Caco-2 (cell line): ENCODE measurements at regions not wholly inside any gene's neighbourhood (a gene's known extent, or its start where the extent isn't known, plus 50 kb on each side); places are given as distances from the start of the nearest gene placed in this dataset.

Source experiments
- BruUV-seq: library from RNA; stranded (reverse); fragments of 400-500 nt; replicated peaks from 2 replicates; lab custom pipeline; 2021; lab: Mats Ljungman, UMichigan
- CTCF ChIA-PET: fragments of 300-600 bp; sonication (Branson Sonifier 250); formaldehyde crosslinking; loops from one replicate; lab custom pipeline; 2022; ENCODE audit warnings: antibody characterized with exemption; lab: Charles Lee
- POLR2A ChIA-PET: fragments of 300-600 bp; sonication (Branson Sonifier 250); formaldehyde crosslinking; loops from one replicate; lab custom pipeline; 2022; ENCODE audit warnings: antibody characterized with exemption; lab: Charles Lee
- DNase-seq, 2 experiments: peaks; one replicate each; pipeline versions ENCODE4 v3.0.0 to v3.0.0-alpha.2; 2020 to 2022
- H3K27me3 ChIP-seq: replicated peaks from 2 replicates; pipeline ENCODE4 v1.6.0; 2011; ENCODE audit warnings: low read length; ENCODE audit not compliant: control insufficient read depth, insufficient read depth
- H3K36me3 ChIP-seq: 2 replicates; pipeline ENCODE4 v1.5.1; 2011; ENCODE audit warnings: low read length; ENCODE audit not compliant: control insufficient read depth, insufficient read depth
- H3K4me1 ChIP-seq: fragments of 250-450 bp; sonication (Bioruptor Pico); 2 replicates; pipeline ENCODE4 v1.5.1; 2020; ENCODE audit warnings: mild to moderate bottlenecking
- H3K4me3 ChIP-seq: 2 replicates; pipeline ENCODE4 v1.5.1; 2011; ENCODE audit warnings: low read depth, mild to moderate bottlenecking, control low read depth, low read length
- H3K9me3 ChIP-seq: fragments of 250-450 bp; sonication (Bioruptor Pico); 2 replicates; pipeline ENCODE4 v1.5.1; 2020; ENCODE audit warnings: mild to moderate bottlenecking, moderate library complexity
- H3K27ac Mint-ChIP-seq: one replicate; pipeline ENCODE4 v1.8.0; 2022; ENCODE audit warnings: mixed read lengths; ENCODE audit not compliant: unreplicated experiment
- H3K27me3 Mint-ChIP-seq: one replicate; pipeline ENCODE4 v1.8.0; 2022; ENCODE audit warnings: mixed read lengths; ENCODE audit not compliant: insufficient read depth, unreplicated experiment
- H3K36me3 Mint-ChIP-seq: one replicate; pipeline ENCODE4 v1.8.0; 2022; ENCODE audit warnings: mild to moderate bottlenecking, mixed read lengths; ENCODE audit not compliant: insufficient read depth, unreplicated experiment
- H3K4me1 Mint-ChIP-seq: one replicate; pipeline ENCODE4 v1.8.0; 2022; ENCODE audit warnings: low read depth, mixed read lengths; ENCODE audit not compliant: unreplicated experiment
- H3K4me3 Mint-ChIP-seq: one replicate; pipeline ENCODE4 v1.8.0; 2022; ENCODE audit warnings: mild to moderate bottlenecking, moderate library complexity, mixed read lengths; ENCODE audit not compliant: unreplicated experiment
- H3K9me3 Mint-ChIP-seq: one replicate; pipeline ENCODE4 v1.8.0; 2022; ENCODE audit warnings: mixed read lengths; ENCODE audit not compliant: unreplicated experiment
- intact Hi-C: fragments of 100-400 bp; cut with micrococcal nuclease; formaldehyde crosslinking; loops from one replicate; pipeline ENCODE4 v1.10.0; 2022; ENCODE audit not compliant: unreplicated experiment
- TF ChIP-seq, protein P1 (sequence below), 2 experiments: fragments of 200-600 bp in 1 of 2; IDR thresholded peaks; 1 replicate in 1 of 2; 2 replicates in 1 of 2; pipeline versions ENCODE4 v1.5.1 to v1.8.0; 2011 to 2022; ENCODE audit warnings: antibody characterized with exemption in 1 of 2, control low read depth in 1 of 2, inconsistent platforms in 1 of 2, low read depth in 1 of 2, low read length in 1 of 2, mild to moderate bottlenecking in 1 of 2, moderate library complexity in 1 of 2; ENCODE audit not compliant: insufficient read depth in 1 of 2, severe bottlenecking in 1 of 2, unreplicated experiment in 1 of 2

DNA sequence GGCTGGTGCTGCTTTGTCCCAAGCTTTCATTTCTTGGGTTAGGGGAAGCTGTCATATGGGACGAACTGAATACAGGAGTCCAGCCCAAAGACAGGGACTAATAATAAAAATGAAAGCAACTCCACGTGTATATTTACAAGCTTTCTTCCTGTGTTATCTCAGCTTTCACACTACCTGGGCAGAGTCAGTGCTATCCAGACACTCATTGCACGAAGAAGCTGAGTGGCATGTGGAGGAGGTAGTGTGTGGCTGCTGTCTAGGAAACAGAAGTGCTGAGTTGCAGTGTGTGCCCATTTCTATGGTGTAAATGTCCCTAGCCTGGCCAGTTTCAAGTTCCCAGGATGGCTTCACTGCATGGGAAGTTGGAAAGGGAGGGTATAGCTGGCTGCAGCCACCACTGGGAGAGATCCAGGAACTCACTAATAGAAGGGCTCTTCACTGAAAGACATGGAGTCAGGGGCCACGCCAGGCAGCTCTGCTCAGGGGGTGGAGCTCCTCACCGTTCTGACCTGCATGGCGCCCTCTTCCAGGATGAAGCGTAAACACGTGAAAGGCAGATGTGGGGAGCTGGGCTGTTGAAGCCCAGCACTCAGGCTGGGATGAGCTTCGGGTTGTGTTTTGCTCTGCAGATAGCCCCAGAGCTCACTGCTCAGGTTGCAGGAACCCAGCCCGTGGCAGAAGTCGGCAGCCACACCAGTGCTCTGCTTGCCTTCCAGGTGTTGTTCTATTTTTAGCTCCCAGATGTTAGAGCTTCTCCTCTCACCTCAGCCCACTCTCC, 116.9 kb downstream of the IRX2 start:
- Histone ChIP-seq H3K36me3 (no peaks in the 10 kb centered on the region), H3K27me3 (no peaks in the 10 kb centered on the region), H3K9me3 (no peaks in the 10 kb centered on the region), H3K4me1 (no peaks in the 10 kb centered on the region), H3K4me3 (no peak overlapping the region)
- Mint-ChIP-seq H3K27ac (no peak overlapping the region), H3K9me3 (no peaks in the 10 kb centered on the region), H3K4me1 (no peaks in the 10 kb centered on the region), H3K4me3 (no peak overlapping the region), H3K36me3 (no peaks in the 10 kb centered on the region), H3K27me3 (peaks cover 22% of the 10 kb centered on the region)
- no peak for DNase-seq
- POLR2A ChIA-PET = no interaction called here
- intact Hi-C loops = no loop called here
- CTCF ChIA-PET = no interaction called here
- TF ChIP-seq, protein P1, sequence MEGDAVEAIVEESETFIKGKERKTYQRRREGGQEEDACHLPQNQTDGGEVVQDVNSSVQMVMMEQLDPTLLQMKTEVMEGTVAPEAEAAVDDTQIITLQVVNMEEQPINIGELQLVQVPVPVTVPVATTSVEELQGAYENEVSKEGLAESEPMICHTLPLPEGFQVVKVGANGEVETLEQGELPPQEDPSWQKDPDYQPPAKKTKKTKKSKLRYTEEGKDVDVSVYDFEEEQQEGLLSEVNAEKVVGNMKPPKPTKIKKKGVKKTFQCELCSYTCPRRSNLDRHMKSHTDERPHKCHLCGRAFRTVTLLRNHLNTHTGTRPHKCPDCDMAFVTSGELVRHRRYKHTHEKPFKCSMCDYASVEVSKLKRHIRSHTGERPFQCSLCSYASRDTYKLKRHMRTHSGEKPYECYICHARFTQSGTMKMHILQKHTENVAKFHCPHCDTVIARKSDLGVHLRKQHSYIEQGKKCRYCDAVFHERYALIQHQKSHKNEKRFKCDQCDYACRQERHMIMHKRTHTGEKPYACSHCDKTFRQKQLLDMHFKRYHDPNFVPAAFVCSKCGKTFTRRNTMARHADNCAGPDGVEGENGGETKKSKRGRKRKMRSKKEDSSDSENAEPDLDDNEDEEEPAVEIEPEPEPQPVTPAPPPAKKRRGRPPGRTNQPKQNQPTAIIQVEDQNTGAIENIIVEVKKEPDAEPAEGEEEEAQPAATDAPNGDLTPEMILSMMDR (IDR thresholded peaks at IDR 0.05; ENCODE audit: insufficient read depth in 1 of 2, low read depth in 1 of 2, low read length in 1 of 2, severe bottlenecking in 1 of 2, unreplicated experiment in 1 of 2) = no peak
- BruUV-seq = no TSS peak

DNA sequence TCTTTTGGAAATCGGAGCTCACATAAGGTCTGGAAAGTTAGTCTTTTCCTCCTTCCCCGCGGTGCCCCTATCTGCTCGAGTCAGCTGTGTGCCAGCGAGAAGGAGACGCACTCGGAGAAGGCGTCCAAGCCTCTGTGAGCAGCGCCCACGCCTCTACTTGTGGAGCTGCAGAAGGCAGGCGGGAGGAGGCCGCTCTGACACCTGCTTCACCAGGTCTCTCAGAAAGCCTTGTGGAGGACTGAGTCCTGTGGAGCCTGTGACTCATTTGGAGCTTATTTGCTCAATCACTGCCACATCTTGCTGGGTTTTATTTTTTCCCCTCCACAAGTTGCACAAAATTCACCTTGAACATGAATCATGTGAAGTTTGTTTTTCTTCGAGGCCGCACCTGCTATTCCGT, 117.5 kb downstream of the IRX2 start:
- Histone ChIP-seq H3K4me3 (no peak overlapping the region), H3K36me3 (no peaks in the 10 kb centered on the region), H3K9me3 (no peaks in the 10 kb centered on the region), H3K27me3 (no peaks in the 10 kb centered on the region), H3K4me1 (no peaks in the 10 kb centered on the region)
- Mint-ChIP-seq H3K4me3 (no peak overlapping the region), H3K4me1 (no peaks in the 10 kb centered on the region), H3K36me3 (no peaks in the 10 kb centered on the region), H3K9me3 (no peaks in the 10 kb centered on the region), H3K27me3 (peaks cover 20% of the 10 kb centered on the region), H3K27ac (no peak overlapping the region)
- intact Hi-C loops = no loop called here
- BruUV-seq = no TSS peak
- ChIA-PET CTCF (no interaction called here), POLR2A (no interaction called here)
- TF ChIP-seq, protein P1 (IDR thresholded peaks at IDR 0.05; ENCODE audit: insufficient read depth in 1 of 2, low read depth in 1 of 2, low read length in 1 of 2, severe bottlenecking in 1 of 2, unreplicated experiment in 1 of 2) = no peak
- DNase-seq = no peak

DNA sequence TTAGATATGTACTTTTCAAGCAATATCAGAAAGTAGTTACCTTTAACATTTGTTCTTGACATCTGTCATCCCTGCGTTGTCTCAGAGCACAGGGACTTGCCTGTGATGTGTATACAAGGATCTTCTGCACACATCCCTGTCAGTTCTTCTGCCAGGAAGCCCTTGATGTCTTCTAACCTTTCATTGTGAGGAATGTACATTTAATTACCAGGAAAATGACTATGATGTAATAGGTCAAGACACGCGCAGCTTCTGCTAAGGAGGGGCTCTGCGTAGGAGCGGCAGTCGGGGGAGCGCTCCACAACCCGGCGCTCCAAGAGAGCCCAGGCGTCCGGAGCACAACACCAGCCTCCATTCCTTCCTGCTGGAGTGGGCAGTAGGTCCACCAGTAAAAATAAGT, 119.7 kb downstream of the IRX2 start:
- H3K4me3 ChIP-seq = no peak overlapping the region
- TF ChIP-seq, protein P1 (IDR thresholded peaks at IDR 0.05; ENCODE audit: insufficient read depth in 1 of 2, low read depth in 1 of 2, low read length in 1 of 2, severe bottlenecking in 1 of 2, unreplicated experiment in 1 of 2) = no peak
- Mint-ChIP-seq H3K27me3 (peaks cover 24% of the 10 kb centered on the region), H3K27ac (no peak overlapping the region), H3K4me3 (no peak overlapping the region), H3K4me1 (no peaks in the 10 kb centered on the region), H3K9me3 (no peaks in the 10 kb centered on the region), H3K36me3 (no peaks in the 10 kb centered on the region)
- ChIA-PET POLR2A (no interaction called here), CTCF (no interaction called here)
- no peaks in the 10 kb centered on the region for H3K4me1 ChIP-seq
- H3K27me3 ChIP-seq = no peaks in the 10 kb centered on the region
- BruUV-seq = no TSS peak
- intact Hi-C loops = no loop called here
- no peak for DNase-seq
- no peaks in the 10 kb centered on the region for H3K36me3 ChIP-seq
- H3K9me3 ChIP-seq = no peaks in the 10 kb centered on the region
